GM21528 (cell line): ENCODE measurements at regions not wholly inside any gene's neighbourhood (a gene's known extent, or its start where the extent isn't known, plus 50 kb on each side); places are given as distances from the start of the nearest gene placed in this dataset.
"Not testable (repeated sequence)": the region's sequence is repeated elsewhere in the genome, so short reads cannot be mapped to it uniquely, and the experiment has no call there.

Source experiments
- ATAC-seq: cut with Tn5 transposase; IDR thresholded peaks from one replicate; pipeline ENCODE4 v1.9.1; 2021; ENCODE audit warnings: mild to moderate bottlenecking, moderate library complexity; ENCODE audit not compliant: unreplicated experiment, low FRiP score

- no peak for ATAC-seq
Observed at GRCh38 chr9:95684516-95684915, 167.7 kb upstream of the PTCH1 start.

DNA sequence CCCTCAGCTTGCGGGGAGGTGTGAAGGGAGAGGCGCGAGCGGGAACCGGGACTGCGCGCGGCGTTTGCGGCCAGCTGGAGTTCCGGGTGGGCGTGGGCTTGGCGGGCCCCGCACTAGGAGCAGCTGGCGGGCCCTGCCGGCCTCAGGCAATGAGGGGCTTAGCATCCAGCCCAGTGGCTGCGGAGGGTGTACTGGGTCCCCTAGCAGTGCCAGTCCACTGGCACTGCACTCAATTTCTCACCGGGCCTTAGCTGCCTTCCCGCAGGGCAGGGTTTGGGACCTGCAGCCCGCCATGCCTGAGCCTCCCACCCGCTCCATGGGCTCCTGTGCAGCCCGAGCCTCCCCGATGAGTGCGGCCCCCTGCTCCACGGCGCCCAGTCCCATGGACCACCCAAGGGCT lies 163.5 kb upstream of the PTCH1 start:
- ATAC-seq, result not testable (repeated sequence)

GRCh38 chr9:95679874-95680273 lies 163.1 kb upstream of the PTCH1 start:
- ATAC-seq, result no peak

DNA sequence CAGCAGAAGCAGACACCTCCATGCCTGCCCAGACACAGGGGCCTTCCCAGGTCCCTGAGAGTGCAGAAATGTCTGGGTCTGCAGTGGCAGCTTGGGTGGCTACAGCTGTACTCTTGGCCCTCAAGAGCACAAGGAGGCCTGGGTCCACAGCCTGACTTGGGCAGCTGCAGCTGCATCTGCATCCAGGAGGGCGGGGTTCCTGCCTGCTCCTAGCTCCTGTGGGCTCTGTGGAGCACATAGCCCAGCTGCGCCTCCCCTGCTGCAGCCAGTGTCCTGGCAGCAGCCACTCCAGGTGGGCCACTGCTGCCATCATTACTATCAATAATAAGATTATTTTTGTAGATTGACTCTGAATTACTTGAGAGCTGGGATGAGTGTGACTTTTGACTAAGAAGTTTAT lies 162.0 kb upstream of the PTCH1 start:
- no peak for ATAC-seq

DNA sequence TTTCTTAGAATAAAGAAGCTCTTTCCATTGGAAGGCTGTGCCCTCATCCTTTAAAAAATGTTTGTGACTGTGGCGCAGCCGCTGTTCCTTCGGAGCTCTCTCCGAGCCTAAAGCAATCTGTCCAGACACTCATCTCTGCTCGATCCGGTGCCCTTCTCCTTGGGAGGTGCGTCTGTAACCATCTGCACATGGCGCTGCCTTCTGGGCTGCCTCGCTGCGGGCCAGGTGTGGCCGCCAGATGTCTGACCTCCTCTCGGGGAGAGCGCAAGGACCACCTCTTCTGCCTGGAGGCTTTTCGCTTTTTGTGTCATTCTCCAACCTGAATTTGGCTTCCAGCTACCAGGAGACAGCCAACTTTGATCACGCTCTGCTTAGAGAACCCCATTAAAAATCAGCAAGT lies 153.4 kb upstream of the PTCH1 start:
- no peak for ATAC-seq

GRCh38 chr9:95669253-95669652 lies 152.5 kb upstream of the PTCH1 start:
- ATAC-seq, result no peak

DNA sequence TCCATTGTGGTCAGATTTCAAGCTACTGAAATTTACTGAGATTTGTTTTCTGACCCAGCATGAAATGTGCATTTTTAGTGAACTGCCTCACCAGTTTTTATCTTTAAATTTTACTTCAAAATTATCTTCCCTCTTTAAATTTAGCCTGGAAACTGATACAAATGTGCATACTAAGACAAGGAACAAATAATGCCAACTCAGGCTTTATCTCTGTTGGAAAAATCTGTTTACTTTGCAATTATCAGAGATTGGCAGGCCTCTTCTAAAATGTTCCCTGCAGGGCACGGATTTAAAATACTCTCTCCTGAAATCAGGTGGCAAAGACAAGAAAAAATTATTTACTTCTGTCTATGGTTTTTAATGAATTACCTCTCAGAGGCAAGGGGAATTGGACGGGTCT lies 151.0 kb upstream of the PTCH1 start:
- ATAC-seq, result no peak

DNA sequence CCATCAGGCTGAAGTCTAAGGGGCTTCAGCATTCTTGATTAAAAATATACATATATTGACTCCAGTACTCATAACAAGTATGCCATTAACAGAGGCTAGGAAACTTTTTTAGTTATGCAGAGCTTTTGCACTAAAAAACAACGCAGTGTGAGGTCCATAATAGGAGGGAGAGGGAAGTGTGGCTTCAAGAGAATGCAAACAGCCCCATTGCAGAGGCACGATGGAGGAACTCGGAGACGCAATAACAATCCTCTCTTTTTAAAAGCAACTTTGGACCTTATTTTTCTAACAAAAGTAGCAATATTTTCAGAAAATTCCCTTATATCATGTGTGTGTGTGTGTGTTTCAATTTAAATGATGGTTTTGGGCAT lies 150.0 kb upstream of the PTCH1 start:
- ATAC-seq, result no peak

GRCh38 chr9:95666096-95666784 lies 149.5 kb upstream of the PTCH1 start:
- no peak for ATAC-seq

DNA sequence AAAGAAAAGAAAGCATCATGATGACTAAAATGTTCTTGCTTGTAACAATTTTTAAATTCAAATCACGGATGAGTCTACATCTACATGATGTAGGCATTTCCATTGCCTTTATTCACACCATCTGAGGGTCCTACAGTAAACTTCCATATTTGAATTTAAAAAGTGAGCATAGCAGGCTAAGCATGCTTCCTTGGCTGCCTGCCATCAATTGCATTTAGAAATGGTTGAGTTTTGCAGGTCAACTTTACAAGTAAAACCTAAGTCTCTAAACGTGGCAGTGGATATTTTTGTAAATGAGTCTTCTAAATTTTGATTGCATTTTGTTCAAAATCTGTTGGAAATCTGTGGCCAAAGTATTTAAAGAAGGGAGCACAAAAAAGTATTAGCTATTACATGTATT lies 136.5 kb upstream of the PTCH1 start:
- no peak for ATAC-seq

- ATAC-seq, result no peak
Observed at GRCh38 chr9:95650720-95651119, 133.9 kb upstream of the PTCH1 start.

- ATAC-seq, result no peak
Observed at GRCh38 chr9:95649801-95650213, 133.0 kb upstream of the PTCH1 start.

- no peak for ATAC-seq
Observed at GRCh38 chr9:95648225-95648624, 131.5 kb upstream of the PTCH1 start.

- no peak for ATAC-seq
Observed at GRCh38 chr9:95645992-95646391, 129.2 kb upstream of the PTCH1 start.

DNA sequence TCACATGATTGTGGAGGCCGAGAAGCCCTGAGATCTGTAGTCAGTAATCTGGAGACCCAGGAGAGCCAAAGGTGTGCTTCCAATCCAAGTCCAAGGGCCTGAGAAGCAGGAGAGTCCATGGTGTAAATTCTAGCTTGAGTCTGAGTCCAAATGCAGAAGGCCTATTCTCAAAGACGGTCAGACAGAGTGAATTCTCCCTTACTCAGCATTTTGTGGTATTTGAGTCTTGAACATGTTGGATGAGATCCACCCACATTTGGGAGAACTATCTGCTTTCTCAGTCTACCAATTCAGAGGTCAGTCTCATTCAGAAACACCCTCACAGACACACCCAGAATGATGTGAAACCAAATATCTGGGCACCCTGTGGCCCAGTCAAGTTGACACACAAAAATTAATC lies 128.8 kb upstream of the PTCH1 start:
- no peak for ATAC-seq

GRCh38 chr9:95644377-95644776 lies 127.6 kb upstream of the PTCH1 start:
- ATAC-seq, result no peak

- ATAC-seq, result no peak
Observed at GRCh38 chr9:95643619-95644018, 126.8 kb upstream of the PTCH1 start.

DNA sequence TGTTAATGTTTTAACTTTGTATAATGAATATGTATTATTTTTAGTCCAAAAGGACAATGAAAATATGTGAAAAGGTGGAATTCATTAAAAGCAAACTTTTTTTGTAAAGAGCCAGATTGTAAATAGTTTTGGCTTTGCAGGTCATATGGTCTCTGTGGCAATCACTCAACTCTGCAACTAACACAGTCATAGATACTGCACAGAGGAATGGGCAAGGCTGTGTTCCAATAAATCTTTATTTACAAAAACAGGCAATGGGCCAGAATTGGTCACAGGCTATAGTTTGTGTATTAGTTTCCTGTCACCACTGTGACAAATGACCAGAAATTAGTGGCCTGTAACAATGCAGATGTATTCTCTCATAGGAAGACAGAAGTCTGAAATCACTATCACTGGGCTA lies 125.4 kb upstream of the PTCH1 start:
- no peak for ATAC-seq

DNA sequence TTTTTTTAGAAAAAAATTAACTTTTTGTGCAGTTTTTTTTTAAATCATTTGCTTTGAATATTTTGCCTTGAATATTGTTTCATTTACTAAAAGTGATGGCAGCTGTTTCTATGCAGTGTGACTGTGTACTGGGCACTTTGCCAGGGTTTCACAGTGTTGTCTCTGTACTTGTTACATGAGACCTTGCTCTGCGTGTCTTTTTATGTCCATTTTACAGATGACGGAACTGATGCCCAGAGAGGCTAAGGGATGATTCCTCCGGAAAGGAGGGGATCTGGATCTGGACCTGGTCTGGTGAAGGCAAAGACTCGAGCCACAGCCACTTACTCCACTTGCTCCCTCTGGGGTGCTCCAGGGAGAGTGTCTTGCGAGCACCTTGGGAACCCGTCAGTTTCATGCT lies 124.8 kb upstream of the PTCH1 start:
- ATAC-seq, result no peak

- ATAC-seq, result no peak
Observed at GRCh38 chr9:95640336-95640735, 123.6 kb upstream of the PTCH1 start.

GRCh38 chr9:95635986-95636671 lies 119.4 kb upstream of the PTCH1 start:
- ATAC-seq, result no peak

GRCh38 chr9:95634536-95634935 lies 117.8 kb upstream of the PTCH1 start:
- no peak for ATAC-seq
